ENCODE measurements at regions not wholly inside any gene's neighbourhood (a gene's known extent, or its start where the extent isn't known, plus 50 kb on each side); places are given as distances from the start of the nearest gene placed in this dataset.

DNA sequence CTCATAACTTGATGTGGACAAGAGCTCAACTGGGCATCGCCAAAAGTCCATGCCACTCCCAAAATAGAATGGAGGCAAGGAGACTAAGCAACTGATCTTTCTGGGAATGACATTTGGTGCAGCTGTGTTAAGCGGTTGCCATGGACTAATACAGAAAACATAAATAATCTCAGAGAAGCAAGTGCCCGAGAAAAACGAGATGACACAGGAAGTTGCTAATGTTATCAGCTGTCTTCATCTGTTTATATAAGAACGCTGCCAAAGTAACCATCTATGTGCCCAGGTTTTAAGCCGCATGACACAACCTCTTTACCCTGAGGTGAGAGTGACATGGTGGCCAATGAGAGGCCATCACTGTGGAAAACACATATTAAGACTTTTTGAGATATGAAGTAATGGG, 54.9 kb upstream of the SACS start:
- no peak for ATAC-seq
- TF ChIP-seq, protein P1, sequence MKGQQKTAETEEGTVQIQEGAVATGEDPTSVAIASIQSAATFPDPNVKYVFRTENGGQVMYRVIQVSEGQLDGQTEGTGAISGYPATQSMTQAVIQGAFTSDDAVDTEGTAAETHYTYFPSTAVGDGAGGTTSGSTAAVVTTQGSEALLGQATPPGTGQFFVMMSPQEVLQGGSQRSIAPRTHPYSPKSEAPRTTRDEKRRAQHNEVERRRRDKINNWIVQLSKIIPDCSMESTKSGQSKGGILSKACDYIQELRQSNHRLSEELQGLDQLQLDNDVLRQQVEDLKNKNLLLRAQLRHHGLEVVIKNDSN (CRISPR knock-in tag; IDR thresholded peaks at IDR 0.05): no peak
- TF ChIP-seq CDX4 (CRISPR knock-in tag; IDR thresholded peaks at IDR 0.05; ENCODE audit: borderline replicate concordance): no peak
- no peak for TF ChIP-seq NFE2L1 (CRISPR knock-in tag; IDR thresholded peaks at IDR 0.05)
- TF ChIP-seq, protein P2, sequence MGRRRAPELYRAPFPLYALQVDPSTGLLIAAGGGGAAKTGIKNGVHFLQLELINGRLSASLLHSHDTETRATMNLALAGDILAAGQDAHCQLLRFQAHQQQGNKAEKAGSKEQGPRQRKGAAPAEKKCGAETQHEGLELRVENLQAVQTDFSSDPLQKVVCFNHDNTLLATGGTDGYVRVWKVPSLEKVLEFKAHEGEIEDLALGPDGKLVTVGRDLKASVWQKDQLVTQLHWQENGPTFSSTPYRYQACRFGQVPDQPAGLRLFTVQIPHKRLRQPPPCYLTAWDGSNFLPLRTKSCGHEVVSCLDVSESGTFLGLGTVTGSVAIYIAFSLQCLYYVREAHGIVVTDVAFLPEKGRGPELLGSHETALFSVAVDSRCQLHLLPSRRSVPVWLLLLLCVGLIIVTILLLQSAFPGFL (CRISPR knock-in tag; IDR thresholded peaks at IDR 0.05; ENCODE audit: borderline replicate concordance): no peak
- no peak for TF ChIP-seq NFATC4 (CRISPR knock-in tag; IDR thresholded peaks at IDR 0.05)
- no peak for TF ChIP-seq ETV6 (CRISPR knock-in tag; IDR thresholded peaks at IDR 0.05)
- no peak for TF ChIP-seq ZNF532 (CRISPR knock-in tag; IDR thresholded peaks at IDR 0.05; ENCODE audit: borderline replicate concordance)
- TF ChIP-seq FOXJ3 (CRISPR knock-in tag; IDR thresholded peaks at IDR 0.05; ENCODE audit: borderline replicate concordance): no peak
- no peak for DNase-seq (ENCODE audit: low spot score)
- Mint-ChIP-seq H3K27ac (no peak overlapping the region), H3K4me1 (no peaks in the 10 kb centered on the region), H3K9me3 (peaks cover 12% of the 10 kb centered on the region), H3K36me3 (0 out of 2 replicates have a peak, but pooled peaks cover 6% of the 10 kb centered on the region), H3K27me3 (ENCODE audit: low read depth) (no peaks in the 10 kb centered on the region), H3K4me3 (no peak overlapping the region)
- POLR2A ChIA-PET: interaction anchor here (0.6 kb wide), 1 partner anchor 331 kb away, joined by 3 read pairs; no protein-coding TSS in a partner anchor
- CTCF ChIA-PET: interaction anchor here (1.1 kb wide), 1 partner anchor 25 kb away, joined by 5 read pairs; no protein-coding TSS in a partner anchor

DNA sequence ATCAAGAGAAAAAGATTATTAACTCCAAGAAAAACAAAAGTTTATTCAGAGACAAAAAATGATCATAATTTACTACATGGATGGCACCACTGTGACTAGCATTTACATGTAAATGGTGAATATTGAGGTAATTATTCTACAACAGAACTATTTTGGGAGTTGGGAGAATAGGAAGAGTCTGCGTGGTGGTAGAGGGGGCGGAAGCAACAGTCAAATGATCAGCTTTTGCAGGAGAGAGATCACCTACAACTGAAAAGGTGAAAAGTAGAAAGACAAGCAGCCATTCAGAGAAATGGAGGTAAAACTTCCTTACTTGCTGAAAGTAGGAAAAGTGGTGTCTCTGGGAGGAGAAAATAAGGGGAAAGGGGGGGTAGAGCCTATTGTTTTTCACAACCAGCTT, 62.8 kb upstream of the SACS start:
- Mint-ChIP-seq H3K4me3 (no peak overlapping the region), H3K36me3 (no peaks in the 10 kb centered on the region), H3K27ac (no peak overlapping the region), H3K27me3 (ENCODE audit: low read depth) (peaks cover 3% of the 10 kb centered on the region; the same call in 1 of the 2 replicates), H3K4me1 (peaks cover 25% of the 10 kb centered on the region), H3K9me3 (peaks cover 6% of the 10 kb centered on the region)
- ATAC-seq: no peak
- CTCF ChIA-PET: no interaction called here
- POLR2A ChIA-PET: no interaction called here
- no peak for DNase-seq (ENCODE audit: low spot score)
- TF ChIP-seq ATF3 (CRISPR knock-in tag; conservative IDR thresholded peaks at IDR 0.05): no peak
- no peak for TF ChIP-seq ZNF281 (CRISPR knock-in tag; IDR thresholded peaks at IDR 0.05)
- TF ChIP-seq OVOL2 (CRISPR knock-in tag; IDR thresholded peaks at IDR 0.05; ENCODE audit: borderline replicate concordance): no peak
- TF ChIP-seq ZNF416 (CRISPR knock-in tag; IDR thresholded peaks at IDR 0.05): no peak
- TF ChIP-seq PRDM15 (CRISPR knock-in tag; IDR thresholded peaks at IDR 0.05): no peak
- TF ChIP-seq ZNF138 (CRISPR knock-in tag; conservative IDR thresholded peaks at IDR 0.05): no peak
- TF ChIP-seq TP53 (CRISPR knock-in tag; IDR thresholded peaks at IDR 0.05): no peak
- no peak for TF ChIP-seq ZBTB21 (CRISPR knock-in tag; IDR thresholded peaks at IDR 0.05; ENCODE audit: borderline replicate concordance)
- TF ChIP-seq STAT6 (CRISPR knock-in tag; conservative IDR thresholded peaks at IDR 0.05; ENCODE audit: low read depth): no peak
- TF ChIP-seq, protein P1 (CRISPR knock-in tag; IDR thresholded peaks at IDR 0.05): no peak

All from WTC11 (cell line).